Uterus (tissue), 2 donors: ENCODE measurements at regions not wholly inside any gene's neighbourhood (a gene's known extent, or its start where the extent isn't known, plus 50 kb on each side); places are given as distances from the start of the nearest gene placed in this dataset.

Source experiments
- CTCF ChIP-seq, 4 experiments: fragments of 200-600 bp in 2 of 4; fragments of 450-650 bp in 2 of 4; sonication (generic) in 2 of 4; IDR thresholded peaks; one replicate each; pipeline ENCODE4 v1.5.1; 2016 to 2019; ENCODE audit warnings: antibody characterized with exemption in 4 of 4, mild to moderate bottlenecking in 2 of 4, moderate library complexity in 1 of 4
- POLR2A ChIP-seq, 2 donors: fragments of 450-650 bp; IDR thresholded peaks; one replicate each; pipeline ENCODE4 v1.6.1; 2016; ENCODE audit warnings: antibody characterized with exemption in 2 of 2, mild to moderate bottlenecking in 1 of 2, moderate library complexity in 1 of 2

- TF ChIP-seq CTCF (IDR thresholded peaks at IDR 0.05) (no peak), POLR2A (IDR thresholded peaks at IDR 0.05) (no peak)
Measured at GRCh38 chr2:234715671-234716250, 218.9 kb upstream of the ARL4C start.
